ENCODE measurements at regions not wholly inside any gene's neighbourhood (a gene's known extent, or its start where the extent isn't known, plus 50 kb on each side); places are given as distances from the start of the nearest gene placed in this dataset.

DNA sequence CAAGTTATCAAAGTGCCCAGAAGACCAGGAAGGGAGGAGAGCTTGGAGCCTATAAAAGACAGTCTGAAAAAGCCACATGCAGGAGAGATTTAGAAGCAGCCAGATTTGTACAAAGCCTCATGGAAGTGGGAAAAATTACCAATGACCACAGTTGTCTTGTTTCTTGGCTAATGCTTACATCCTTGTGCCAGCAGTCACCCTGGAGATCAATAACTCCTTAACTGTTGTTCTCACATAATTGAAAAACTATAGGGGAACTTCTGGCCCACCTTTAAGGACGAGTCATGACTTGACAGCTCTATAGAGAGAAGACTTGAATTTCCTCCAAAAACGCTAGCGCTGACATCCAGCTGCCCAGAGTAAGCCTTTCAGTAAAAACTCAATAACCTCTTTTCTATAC is 313.1 kb downstream of the GALC start:
- in situ Hi-C loops (cut with HindIII; ENCODE audit: low pct_unique_long_range_greater_than_20kb, low sequenced_read_pairs) = no loop called here
- intact Hi-C loops (cut with micrococcal nuclease; ENCODE audit: unreplicated experiment) = no loop called here
- CTCF ChIA-PET = no interaction called here

DNA sequence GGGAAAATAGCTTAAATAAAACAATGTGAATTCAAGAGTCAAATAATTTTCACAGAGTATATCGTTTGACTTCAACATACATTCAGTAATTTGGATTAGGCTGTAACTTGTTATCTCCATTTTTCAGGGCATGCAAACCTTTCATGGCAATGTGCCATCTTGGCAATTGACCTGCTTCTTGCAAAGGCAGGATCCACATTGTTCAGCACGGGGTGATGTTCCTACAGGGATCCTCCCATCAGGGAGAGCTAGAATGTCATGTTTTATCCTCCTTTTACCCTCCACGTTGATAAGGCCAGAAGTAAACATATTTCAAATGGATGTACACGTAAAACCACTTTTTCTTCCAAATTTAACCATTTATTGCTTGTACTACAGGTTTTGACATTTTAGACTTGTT is 314.4 kb downstream of the GALC start:
- no peak for DNase-seq (ENCODE audit: low read depth, low spot score)
- ATAC-seq = no peak
- Histone ChIP-seq H3K27me3 (ENCODE audit: control insufficient read depth, insufficient read depth, low read length) (no peaks in the 10 kb centered on the region), H3K4me3 (ENCODE audit: low read depth in 2 of 2, low read length in 2 of 2) (no peak overlapping the region), H3K4me1 (ENCODE audit: control insufficient read depth, insufficient read depth, low read length) (no peaks in the 10 kb centered on the region), H3K36me3 (ENCODE audit: control insufficient read depth, insufficient read depth, low read length) (no peaks in the 10 kb centered on the region; the same call in 1 of the 2 replicates), H3K27ac (ENCODE audit: low read length) (no peak overlapping the region), H3K9me3 (ENCODE audit: control insufficient read depth, insufficient read depth, low read depth, low read length) (no peaks in the 10 kb centered on the region)
- ChIA-PET POLR2A (no interaction called here), CTCF (no interaction called here)
- BruUV-seq (replicated peaks) = no TSS peak
- in situ Hi-C loops (cut with HindIII; ENCODE audit: low pct_unique_long_range_greater_than_20kb, low sequenced_read_pairs) = no loop called here
- TF ChIP-seq SIN3A (IDR thresholded peaks at IDR 0.05; ENCODE audit: borderline replicate concordance, insufficient read depth, low read depth, low read length) = no peak
- TF ChIP-seq POLR2AphosphoS5 (IDR thresholded peaks at IDR 0.05; ENCODE audit: low read depth, low read length) = no peak
- TF ChIP-seq, protein P1, sequence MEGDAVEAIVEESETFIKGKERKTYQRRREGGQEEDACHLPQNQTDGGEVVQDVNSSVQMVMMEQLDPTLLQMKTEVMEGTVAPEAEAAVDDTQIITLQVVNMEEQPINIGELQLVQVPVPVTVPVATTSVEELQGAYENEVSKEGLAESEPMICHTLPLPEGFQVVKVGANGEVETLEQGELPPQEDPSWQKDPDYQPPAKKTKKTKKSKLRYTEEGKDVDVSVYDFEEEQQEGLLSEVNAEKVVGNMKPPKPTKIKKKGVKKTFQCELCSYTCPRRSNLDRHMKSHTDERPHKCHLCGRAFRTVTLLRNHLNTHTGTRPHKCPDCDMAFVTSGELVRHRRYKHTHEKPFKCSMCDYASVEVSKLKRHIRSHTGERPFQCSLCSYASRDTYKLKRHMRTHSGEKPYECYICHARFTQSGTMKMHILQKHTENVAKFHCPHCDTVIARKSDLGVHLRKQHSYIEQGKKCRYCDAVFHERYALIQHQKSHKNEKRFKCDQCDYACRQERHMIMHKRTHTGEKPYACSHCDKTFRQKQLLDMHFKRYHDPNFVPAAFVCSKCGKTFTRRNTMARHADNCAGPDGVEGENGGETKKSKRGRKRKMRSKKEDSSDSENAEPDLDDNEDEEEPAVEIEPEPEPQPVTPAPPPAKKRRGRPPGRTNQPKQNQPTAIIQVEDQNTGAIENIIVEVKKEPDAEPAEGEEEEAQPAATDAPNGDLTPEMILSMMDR (IDR thresholded peaks at IDR 0.05) = no peak
- TF ChIP-seq, protein P2, sequence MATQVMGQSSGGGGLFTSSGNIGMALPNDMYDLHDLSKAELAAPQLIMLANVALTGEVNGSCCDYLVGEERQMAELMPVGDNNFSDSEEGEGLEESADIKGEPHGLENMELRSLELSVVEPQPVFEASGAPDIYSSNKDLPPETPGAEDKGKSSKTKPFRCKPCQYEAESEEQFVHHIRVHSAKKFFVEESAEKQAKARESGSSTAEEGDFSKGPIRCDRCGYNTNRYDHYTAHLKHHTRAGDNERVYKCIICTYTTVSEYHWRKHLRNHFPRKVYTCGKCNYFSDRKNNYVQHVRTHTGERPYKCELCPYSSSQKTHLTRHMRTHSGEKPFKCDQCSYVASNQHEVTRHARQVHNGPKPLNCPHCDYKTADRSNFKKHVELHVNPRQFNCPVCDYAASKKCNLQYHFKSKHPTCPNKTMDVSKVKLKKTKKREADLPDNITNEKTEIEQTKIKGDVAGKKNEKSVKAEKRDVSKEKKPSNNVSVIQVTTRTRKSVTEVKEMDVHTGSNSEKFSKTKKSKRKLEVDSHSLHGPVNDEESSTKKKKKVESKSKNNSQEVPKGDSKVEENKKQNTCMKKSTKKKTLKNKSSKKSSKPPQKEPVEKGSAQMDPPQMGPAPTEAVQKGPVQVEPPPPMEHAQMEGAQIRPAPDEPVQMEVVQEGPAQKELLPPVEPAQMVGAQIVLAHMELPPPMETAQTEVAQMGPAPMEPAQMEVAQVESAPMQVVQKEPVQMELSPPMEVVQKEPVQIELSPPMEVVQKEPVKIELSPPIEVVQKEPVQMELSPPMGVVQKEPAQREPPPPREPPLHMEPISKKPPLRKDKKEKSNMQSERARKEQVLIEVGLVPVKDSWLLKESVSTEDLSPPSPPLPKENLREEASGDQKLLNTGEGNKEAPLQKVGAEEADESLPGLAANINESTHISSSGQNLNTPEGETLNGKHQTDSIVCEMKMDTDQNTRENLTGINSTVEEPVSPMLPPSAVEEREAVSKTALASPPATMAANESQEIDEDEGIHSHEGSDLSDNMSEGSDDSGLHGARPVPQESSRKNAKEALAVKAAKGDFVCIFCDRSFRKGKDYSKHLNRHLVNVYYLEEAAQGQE (IDR thresholded peaks at IDR 0.05; ENCODE audit: insufficient read depth in 1 of 2, low read depth in 2 of 2, low read length in 1 of 2) = no peak
- intact Hi-C loops (cut with micrococcal nuclease; ENCODE audit: unreplicated experiment) = no loop called here

More for the DNA sequence above, 313.1 kb downstream of the GALC start:
- no peaks in the 10 kb centered on the region for H3K27me3 ChIP-seq (ENCODE audit: control insufficient read depth, insufficient read depth, low read length)
- no peak overlapping the region for H3K4me3 ChIP-seq (ENCODE audit: low read depth in 2 of 2, low read length in 2 of 2)
- H3K9me3 ChIP-seq (ENCODE audit: control insufficient read depth, insufficient read depth, low read depth, low read length) = no peaks in the 10 kb centered on the region
- POLR2A ChIA-PET = no interaction called here
- no peak for ATAC-seq
- TF ChIP-seq, protein P2 (IDR thresholded peaks at IDR 0.05; ENCODE audit: insufficient read depth in 1 of 2, low read depth in 2 of 2, low read length in 1 of 2) = no peak
- no peak for TF ChIP-seq POLR2AphosphoS5 (IDR thresholded peaks at IDR 0.05; ENCODE audit: low read depth, low read length)
- TF ChIP-seq, protein P1 (IDR thresholded peaks at IDR 0.05) = no peak
- no peak for TF ChIP-seq TCF7L2 (IDR thresholded peaks at IDR 0.05; ENCODE audit: low read depth, low read length)
- no peak for TF ChIP-seq SIN3A (IDR thresholded peaks at IDR 0.05; ENCODE audit: borderline replicate concordance, insufficient read depth, low read depth, low read length)
- H3K36me3 ChIP-seq (ENCODE audit: control insufficient read depth, insufficient read depth, low read length) = no peaks in the 10 kb centered on the region; the same call in 1 of the 2 replicates
- no peak overlapping the region for H3K27ac ChIP-seq (ENCODE audit: low read length)
- DNase-seq (ENCODE audit: low read depth, low spot score) = no peak
- no peaks in the 10 kb centered on the region for H3K4me1 ChIP-seq (ENCODE audit: control insufficient read depth, insufficient read depth, low read length)
- BruUV-seq (replicated peaks) = no TSS peak

Measured in Panc1 (cell line).